SK-N-SH treated with all-trans-retinoic acid at 6 μM for 48 hours (cell line): ENCODE measurements at regions not wholly inside any gene's neighbourhood (a gene's known extent, or its start where the extent isn't known, plus 50 kb on each side); places are given as distances from the start of the nearest gene placed in this dataset.

Experiments used
- ESRRG ChIP-seq: fragments of 250-450 bp; sonication (Bioruptor Pico); IDR thresholded peaks from 2 replicates; pipeline ENCODE4 v1.6.1; 2021; ENCODE audit warnings: mild to moderate bottlenecking
- GLIS3 ChIP-seq: fragments of 250-450 bp; sonication (Bioruptor Pico); IDR thresholded peaks from 2 replicates; pipeline ENCODE4 v1.5.0; 2020; ENCODE audit warnings: mild to moderate bottlenecking, moderate library complexity
- RARB ChIP-seq: fragments of 250-450 bp; sonication (Bioruptor Pico); IDR thresholded peaks from 2 replicates; pipeline ENCODE4 v1.8.0; 2021; ENCODE audit warnings: mild to moderate bottlenecking, moderate library complexity

DNA sequence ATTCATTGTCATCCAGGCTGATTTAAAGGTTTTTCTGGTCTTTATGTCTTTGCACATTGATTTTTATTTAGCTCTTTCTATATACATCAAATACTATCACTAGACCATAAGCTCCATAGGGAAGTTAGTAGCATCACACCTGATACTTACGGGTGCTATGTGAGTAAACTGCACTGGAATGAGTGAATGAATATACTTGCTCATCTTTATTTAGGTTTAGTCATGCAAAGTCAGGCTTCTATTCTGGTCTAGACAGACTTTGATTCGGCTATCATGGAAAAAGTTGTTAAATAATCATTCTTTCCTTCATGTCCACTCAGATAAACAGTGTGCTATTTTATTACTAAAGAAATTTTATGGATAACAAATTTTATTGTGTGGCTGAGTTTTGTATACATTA is 457.8 kb upstream of the PCDH7 start:
- TF ChIP-seq RARB (no peak), GLIS3 (no peak), ESRRG (CRISPR knock-in tag) (no peak)
